GM04503 (cell line): ENCODE measurements at regions not wholly inside any gene's neighbourhood (a gene's known extent, or its start where the extent isn't known, plus 50 kb on each side); places are given as distances from the start of the nearest gene placed in this dataset.
"Not testable (repeated sequence)": the region's sequence is repeated elsewhere in the genome, so short reads cannot be mapped to it uniquely, and the experiment has no call there.

Experiments used
- DNase-seq: peaks from one replicate; pipeline ENCODE4 v3.0.0-alpha.2; 2012; ENCODE audit warnings: low read depth

GRCh38 chr5:128730021-128730420 lies 192.0 kb upstream of the FBN2 start:
- not testable (repeated sequence) for DNase-seq

DNA sequence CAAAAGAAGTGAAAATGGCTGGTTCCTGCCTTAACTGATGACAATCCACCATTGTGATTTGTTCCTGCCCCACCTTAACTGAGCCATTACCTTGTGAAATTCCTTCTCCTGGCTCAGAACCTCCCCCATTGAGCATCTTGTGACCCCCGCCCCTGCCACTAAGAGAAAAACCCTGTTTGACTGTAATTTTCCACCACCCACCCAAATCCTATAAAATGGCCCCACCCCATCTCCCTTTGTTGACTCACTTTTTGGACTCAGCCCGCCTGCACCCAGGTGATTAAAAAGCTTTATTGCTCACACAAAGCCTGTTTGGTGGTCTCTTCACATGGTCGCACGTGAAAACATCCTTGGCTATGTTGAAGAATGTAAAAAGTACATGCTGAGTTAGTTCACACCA lies 197.6 kb upstream of the FBN2 start:
- DNase-seq, result not testable (repeated sequence)

DNA sequence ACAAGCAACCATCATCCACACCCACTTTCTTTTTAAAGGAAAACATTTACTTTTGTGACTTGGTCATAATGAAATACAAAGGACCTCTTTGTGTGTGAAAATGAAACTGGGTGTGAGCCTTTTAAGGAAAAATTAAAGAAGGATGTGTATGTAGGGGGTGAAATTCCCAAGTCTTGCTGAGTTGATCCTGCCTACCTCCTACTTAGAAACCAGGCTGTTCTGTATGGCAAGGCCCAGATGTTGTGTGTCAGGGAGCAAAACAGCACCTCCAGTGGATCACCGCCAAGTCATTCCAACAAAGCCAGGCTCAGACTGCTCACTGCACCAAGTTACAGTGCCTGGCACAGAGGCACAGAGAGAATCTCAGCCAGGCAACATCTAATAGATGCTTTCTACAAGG lies 198.5 kb upstream of the FBN2 start:
- no peak for DNase-seq

DNA sequence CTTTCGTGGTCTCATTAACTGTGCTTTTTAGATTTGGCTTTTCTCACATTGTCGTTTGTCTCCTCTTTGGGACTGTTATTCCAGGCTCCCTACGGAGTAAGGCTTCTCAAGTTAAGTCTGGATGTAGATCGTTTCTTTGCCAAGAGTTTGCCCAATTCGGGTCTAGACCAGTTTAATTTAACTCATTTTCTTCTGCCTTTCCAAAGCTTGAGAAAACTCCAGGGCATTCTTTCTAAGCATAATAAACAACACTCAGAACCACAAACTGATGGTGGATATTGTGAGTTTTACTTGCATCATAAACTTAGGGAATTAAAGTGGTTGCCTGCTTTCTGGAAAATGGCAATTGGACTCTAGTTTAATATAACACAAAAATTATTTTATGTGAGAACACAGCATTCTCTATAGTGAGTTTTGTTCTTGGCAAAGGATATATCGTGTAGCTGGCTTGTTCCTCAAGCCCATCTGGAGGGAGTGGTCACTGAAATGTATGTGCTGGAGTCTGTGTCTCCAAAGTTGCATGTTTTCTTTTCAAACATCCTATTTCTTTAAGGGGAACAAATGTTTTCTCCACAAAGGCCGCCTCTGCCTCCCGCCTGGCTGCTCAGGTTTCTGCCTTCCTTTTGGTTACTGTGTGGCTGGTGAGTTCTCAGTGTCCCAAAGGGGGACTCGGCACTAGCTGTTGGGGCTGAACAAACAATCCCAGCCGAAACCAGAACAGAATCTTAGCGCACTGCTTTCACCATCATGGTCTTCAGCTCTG lies 211.3 kb upstream of the FBN2 start:
- no peak for DNase-seq

- no peak for DNase-seq
Observed at GRCh38 chr5:128750155-128750554, 212.1 kb upstream of the FBN2 start.

- no peak for DNase-seq
Observed at GRCh38 chr5:128757196-128757959, 207.9 kb upstream of the SLC27A6 start.

GRCh38 chr5:128762661-128763306 lies 202.5 kb upstream of the SLC27A6 start:
- no peak for DNase-seq

GRCh38 chr5:128763321-128763720 lies 202.0 kb upstream of the SLC27A6 start:
- no peak for DNase-seq

DNA sequence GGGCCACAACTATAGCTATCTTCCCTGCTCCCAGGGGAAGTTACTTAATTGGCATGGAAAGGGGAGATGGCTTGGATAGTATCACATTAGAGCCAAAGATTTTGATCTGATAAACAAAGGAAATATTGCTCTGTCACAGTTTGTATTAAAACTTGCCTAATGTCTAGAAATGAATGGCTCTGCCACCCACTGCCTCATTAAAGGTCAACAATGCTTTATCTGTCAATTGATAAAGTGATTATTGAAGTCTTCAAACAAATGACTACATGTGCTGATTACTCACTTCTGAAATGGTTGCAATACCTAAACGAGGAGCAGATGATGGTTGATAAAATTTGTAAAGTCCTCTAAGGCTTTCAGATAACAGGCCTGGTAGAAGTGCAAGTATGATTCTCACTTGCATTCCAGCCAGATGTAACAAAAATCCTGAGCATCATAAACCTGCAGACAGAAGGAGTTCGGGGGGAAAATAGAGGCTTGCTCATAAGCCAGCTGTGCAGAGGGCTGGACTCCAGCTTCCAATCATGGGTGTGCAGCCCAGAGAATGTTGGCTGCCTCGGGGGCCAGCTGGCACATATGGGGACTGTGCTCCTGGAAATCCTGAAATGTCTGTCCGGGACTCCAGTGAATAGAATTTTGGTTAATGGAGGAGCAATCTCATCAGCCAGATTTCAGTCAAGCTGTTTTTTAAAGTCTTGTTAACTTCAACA lies 200.5 kb upstream of the SLC27A6 start:
- no peak for DNase-seq

GRCh38 chr5:128765448-128766061 lies 199.7 kb upstream of the SLC27A6 start:
- no peak for DNase-seq

- no peak for DNase-seq
Observed at GRCh38 chr5:128766406-128766805, 198.9 kb upstream of the SLC27A6 start.

DNA sequence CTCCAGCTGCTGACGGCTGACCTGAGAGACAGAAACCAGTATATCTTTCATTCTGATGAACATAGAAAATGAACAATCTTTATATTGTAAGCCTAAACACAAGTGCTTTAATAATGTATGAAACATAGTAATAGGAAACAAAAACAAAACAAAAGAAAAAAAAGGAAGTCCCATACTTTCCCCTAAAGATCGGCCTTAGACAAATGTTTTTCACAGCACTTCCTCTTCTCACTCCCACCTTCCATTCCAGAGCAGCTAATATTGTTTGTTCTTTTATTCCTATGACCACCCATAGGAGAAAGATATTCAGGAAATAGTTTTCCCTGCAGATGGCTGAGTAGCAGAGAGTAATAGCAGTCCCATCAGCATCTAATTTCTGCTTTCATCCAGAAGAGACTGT lies 194.4 kb upstream of the SLC27A6 start:
- no peak for DNase-seq

DNA sequence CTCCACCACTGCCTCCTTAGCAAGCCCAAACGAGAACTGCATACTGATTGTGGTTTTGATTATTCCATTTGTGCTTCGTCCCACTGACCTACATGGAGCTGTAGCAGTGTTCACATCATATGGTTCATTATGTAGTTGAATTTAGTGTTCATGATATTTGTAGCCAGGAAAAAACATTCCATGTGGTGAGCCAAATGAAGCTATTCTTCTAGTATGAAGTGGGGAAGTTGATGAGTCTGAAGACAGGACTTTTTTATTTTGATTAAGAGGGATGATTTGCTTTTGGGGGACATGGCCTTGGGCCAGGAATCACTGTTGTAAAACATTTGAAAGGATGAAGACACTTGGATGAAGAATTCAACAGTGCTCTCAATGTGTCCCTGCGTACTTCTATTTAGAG lies 192.9 kb upstream of the SLC27A6 start:
- no peak for DNase-seq

GRCh38 chr5:128773378-128773777 lies 191.9 kb upstream of the SLC27A6 start:
- DNase-seq, result no peak

GRCh38 chr5:128774605-128775004 lies 190.7 kb upstream of the SLC27A6 start:
- no peak for DNase-seq

GRCh38 chr5:128775558-128775957 lies 189.7 kb upstream of the SLC27A6 start:
- DNase-seq, result no peak

DNA sequence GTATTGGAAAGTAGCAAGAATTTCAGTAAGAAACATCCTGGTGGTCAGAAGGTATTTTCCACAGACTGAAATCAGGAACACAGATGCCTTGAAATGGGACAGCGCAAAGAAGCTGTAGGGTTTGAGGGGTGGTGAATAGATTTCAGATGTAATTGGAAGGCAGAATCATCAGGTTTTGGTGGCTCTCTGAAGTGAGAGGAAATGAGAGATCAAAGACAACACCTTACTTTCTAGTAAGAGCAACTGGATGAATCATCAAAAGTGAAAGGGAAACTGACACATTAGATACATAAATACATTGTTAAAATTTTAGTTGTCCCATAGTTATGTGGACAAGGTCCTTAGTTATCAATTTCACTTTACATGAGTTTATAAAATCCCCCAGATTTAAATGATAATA lies 188.2 kb upstream of the SLC27A6 start:
- DNase-seq, result no peak

GRCh38 chr5:128778474-128778873 lies 186.8 kb upstream of the SLC27A6 start:
- no peak for DNase-seq

- DNase-seq, result no peak
Observed at GRCh38 chr5:128782446-128782845, 182.8 kb upstream of the SLC27A6 start.

DNA sequence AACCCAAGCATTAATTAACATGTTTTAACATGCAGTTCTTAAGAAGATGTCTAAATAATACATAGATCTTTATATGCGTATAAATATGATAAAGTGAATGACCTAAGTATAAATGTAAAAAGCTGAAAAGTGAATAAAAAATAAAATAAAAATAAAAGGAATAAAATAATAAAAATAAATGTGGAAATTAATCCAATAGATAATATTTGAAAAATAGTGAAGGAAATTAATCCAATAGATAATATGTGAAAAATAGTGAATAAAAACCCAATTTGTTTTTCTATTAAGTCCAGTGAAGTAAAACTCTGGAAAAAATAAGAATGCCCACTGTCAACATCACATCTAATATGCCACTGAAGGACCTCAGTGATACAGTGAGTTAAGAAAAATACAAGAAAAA lies 180.6 kb upstream of the SLC27A6 start:
- DNase-seq, result no peak

GRCh38 chr5:128791312-128791711 lies 174.0 kb upstream of the SLC27A6 start:
- DNase-seq, result no peak

DNA sequence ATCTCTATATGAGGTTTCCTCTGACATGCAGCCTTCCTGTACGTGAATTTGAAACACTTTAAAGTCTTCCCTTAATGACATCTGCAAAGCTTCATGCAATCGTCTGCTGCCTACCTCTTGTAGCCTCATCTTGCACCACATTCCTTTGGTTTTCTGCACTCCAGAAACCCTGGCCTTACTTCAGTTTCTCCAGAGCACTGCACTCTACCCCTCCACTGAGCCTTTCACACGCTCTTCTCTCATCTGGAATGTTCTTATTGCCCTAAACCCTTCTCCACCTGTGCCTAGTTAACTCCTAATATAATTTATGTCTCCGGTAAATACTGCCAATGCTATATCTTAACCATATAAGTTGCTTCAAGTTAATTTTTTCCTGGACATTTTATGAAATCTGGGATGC lies 168.8 kb upstream of the SLC27A6 start:
- no peak for DNase-seq
